Suprapubic skin (tissue), 4 donors: ENCODE measurements at regions not wholly inside any gene's neighbourhood (a gene's known extent, or its start where the extent isn't known, plus 50 kb on each side); places are given as distances from the start of the nearest gene placed in this dataset.

Experiments used
- DNase-seq, 2 donors: peaks; one replicate each; pipeline ENCODE4 v3.0.0-alpha.2; 2019; ENCODE audit warnings: low spot score in 2 of 2
- H3K27ac ChIP-seq: fragments of 200-600 bp; sonication (generic); one replicate; pipeline ENCODE4 v1.5.1; 2019
- H3K27me3 ChIP-seq: fragments of 200-600 bp; sonication (generic); one replicate; pipeline ENCODE4 v1.5.1; 2019
- H3K36me3 ChIP-seq: fragments of 200-600 bp; sonication (generic); one replicate; pipeline ENCODE4 v1.5.1; 2019
- H3K4me1 ChIP-seq: fragments of 200-600 bp; sonication (generic); one replicate; pipeline ENCODE4 v1.5.1; 2019
- H3K4me3 ChIP-seq: fragments of 200-600 bp; sonication (generic); one replicate; pipeline ENCODE4 v1.5.1; 2019; ENCODE audit warnings: mild to moderate bottlenecking
- H3K9me3 ChIP-seq: fragments of 200-600 bp; sonication (generic); one replicate; pipeline ENCODE4 v1.5.1; 2019
- EP300 ChIP-seq: sonication (generic); formaldehyde crosslinking; IDR thresholded peaks from one replicate; pipeline ENCODE4 v1.6.1; 2017; ENCODE audit warnings: antibody characterized with exemption
- POLR2A ChIP-seq, 2 donors: fragments of 450-650 bp; IDR thresholded peaks; one replicate each; pipeline ENCODE4 v1.6.1; 2017; ENCODE audit warnings: antibody characterized with exemption in 2 of 2, mild to moderate bottlenecking in 2 of 2, moderate library complexity in 2 of 2
- POLR2AphosphoS5 ChIP-seq, 3 donors: sonication (generic); formaldehyde crosslinking; IDR thresholded peaks; one replicate each; pipeline ENCODE4 v1.6.1; 2017; ENCODE audit warnings: antibody characterized with exemption in 3 of 3
- WGBS: methylation state at CpG from one replicate; pipeline ENCODE4 v1.1.5; 2018; 5-methylcytosine and 5-hydroxymethylcytosine counted together
- TF ChIP-seq, protein P1 (sequence below), 2 donors: fragments of 200-600 bp in 1 of 2; fragments of 450-650 bp in 1 of 2; sonication (generic) in 1 of 2; IDR thresholded peaks; one replicate each; pipeline ENCODE4 v1.5.1; 2016 to 2019; ENCODE audit warnings: antibody characterized with exemption in 2 of 2, mild to moderate bottlenecking in 1 of 2, moderate library complexity in 1 of 2

DNA sequence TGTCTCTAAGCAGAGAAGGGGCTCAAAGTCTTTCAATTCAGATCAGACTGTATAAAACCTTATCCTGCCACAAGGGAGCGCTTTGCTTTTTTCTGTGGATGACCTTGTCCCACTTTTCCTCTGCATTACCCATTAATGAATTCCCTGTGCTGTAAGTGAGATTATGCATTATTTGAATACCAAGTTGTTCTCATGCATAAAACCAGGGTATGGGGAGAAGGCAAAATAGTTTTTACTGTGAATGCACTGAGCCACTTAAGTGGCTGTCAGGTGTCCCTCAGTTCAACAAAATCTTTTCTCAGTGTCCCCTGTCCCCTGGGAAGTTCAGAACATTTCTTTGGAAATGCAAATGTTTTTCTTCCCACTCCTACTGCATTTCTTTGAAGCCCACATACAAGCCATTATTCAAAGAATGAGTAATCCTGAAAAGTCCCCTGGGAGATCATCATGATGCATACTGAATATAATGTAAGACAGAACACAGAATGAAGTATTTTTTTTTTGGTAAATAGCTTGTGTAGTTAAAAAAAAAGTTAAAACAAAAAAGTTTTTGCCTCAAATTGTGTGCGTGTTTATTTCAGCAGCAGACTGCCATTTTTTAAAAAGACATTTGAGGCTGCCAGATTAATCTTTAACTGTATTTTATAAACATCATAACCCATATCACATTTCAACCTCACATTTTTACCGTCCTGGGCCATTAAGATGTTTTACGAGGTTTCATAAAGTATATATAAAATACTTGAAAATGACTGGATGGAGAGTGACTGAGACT is 506.7 kb upstream of the PCDH9 start:
- no peak for DNase-seq
- no peak overlapping the region for H3K27ac ChIP-seq

DNA sequence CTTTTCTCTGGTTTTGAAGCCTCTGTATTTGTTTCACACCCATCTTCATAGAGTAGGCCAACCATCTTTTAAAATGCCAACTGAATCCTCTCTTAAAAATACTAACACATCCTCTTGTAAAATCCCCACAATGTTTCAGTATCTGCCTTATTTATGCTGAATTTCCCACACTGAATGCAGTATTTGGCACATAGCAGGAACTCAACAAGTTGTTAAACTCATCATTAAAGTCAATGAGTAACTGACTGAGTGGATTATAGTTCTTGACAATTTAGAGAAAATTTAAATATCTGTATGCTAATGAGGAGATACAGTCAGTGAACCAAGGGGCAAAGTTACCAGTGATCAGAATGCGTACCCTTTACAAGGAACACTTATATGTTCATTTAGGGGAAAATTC is 505.5 kb upstream of the PCDH9 start:
- no peaks in the 10 kb centered on the region for H3K9me3 ChIP-seq
- TF ChIP-seq, protein P1, sequence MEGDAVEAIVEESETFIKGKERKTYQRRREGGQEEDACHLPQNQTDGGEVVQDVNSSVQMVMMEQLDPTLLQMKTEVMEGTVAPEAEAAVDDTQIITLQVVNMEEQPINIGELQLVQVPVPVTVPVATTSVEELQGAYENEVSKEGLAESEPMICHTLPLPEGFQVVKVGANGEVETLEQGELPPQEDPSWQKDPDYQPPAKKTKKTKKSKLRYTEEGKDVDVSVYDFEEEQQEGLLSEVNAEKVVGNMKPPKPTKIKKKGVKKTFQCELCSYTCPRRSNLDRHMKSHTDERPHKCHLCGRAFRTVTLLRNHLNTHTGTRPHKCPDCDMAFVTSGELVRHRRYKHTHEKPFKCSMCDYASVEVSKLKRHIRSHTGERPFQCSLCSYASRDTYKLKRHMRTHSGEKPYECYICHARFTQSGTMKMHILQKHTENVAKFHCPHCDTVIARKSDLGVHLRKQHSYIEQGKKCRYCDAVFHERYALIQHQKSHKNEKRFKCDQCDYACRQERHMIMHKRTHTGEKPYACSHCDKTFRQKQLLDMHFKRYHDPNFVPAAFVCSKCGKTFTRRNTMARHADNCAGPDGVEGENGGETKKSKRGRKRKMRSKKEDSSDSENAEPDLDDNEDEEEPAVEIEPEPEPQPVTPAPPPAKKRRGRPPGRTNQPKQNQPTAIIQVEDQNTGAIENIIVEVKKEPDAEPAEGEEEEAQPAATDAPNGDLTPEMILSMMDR (IDR thresholded peaks at IDR 0.05): no peak
- TF ChIP-seq EP300 (no peak), POLR2A (IDR thresholded peaks at IDR 0.05) (no peak), POLR2AphosphoS5 (IDR thresholded peaks at IDR 0.05) (no peak)
- no peak for DNase-seq
- WGBS: 89% methylated on average over 1 of the region's 1 CpG
- H3K27me3 ChIP-seq: no peaks in the 10 kb centered on the region
- no peaks in the 10 kb centered on the region for H3K36me3 ChIP-seq
- no peaks in the 10 kb centered on the region for H3K4me1 ChIP-seq
- H3K27ac ChIP-seq: no peak overlapping the region
- H3K4me3 ChIP-seq: no peak overlapping the region

More for the DNA sequence above, 506.7 kb upstream of the PCDH9 start:
- Histone ChIP-seq H3K9me3 (no peaks in the 10 kb centered on the region), H3K4me3 (no peak overlapping the region), H3K4me1 (no peaks in the 10 kb centered on the region), H3K36me3 (no peaks in the 10 kb centered on the region), H3K27me3 (no peaks in the 10 kb centered on the region)
- WGBS: 31% methylated on average over 4 of the region's 4 CpGs
- no peak for TF ChIP-seq POLR2A (IDR thresholded peaks at IDR 0.05)
- TF ChIP-seq EP300: no peak
- TF ChIP-seq, protein P1 (IDR thresholded peaks at IDR 0.05): no peak
- no peak for TF ChIP-seq POLR2AphosphoS5 (IDR thresholded peaks at IDR 0.05)

DNA sequence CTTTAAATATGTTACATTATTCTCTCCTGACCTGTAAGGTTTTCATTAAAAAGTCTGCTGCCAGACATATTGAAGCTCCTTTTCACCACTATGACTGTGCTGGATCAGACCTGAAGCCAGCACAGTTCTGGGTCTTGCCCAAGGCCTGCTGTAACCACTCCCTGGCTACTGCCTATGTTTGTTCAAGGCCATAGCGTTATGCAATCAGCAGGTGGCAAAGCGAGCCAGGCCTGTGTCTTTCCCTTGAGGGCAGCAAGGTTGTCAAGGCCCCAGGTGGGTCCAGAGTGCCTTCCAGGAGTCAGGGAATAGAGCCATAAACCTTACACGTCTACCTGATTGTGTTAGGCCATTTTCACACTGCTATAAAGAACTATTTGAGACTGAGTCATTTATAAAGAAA is 496.8 kb upstream of the PCDH9 start:
- WGBS: 74% methylated on average over 3 of the region's 3 CpGs
- no peaks in the 10 kb centered on the region for H3K36me3 ChIP-seq
- no peak overlapping the region for H3K4me3 ChIP-seq
- no peak for TF ChIP-seq EP300
- TF ChIP-seq, protein P1 (IDR thresholded peaks at IDR 0.05): no peak
- TF ChIP-seq POLR2A (IDR thresholded peaks at IDR 0.05): no peak
- no peak for TF ChIP-seq POLR2AphosphoS5 (IDR thresholded peaks at IDR 0.05)
- peaks cover 13% of the 10 kb centered on the region for H3K9me3 ChIP-seq
- H3K27me3 ChIP-seq: no peaks in the 10 kb centered on the region
- no peaks in the 10 kb centered on the region for H3K4me1 ChIP-seq
- no peak overlapping the region for H3K27ac ChIP-seq
- DNase-seq: no peak

DNA sequence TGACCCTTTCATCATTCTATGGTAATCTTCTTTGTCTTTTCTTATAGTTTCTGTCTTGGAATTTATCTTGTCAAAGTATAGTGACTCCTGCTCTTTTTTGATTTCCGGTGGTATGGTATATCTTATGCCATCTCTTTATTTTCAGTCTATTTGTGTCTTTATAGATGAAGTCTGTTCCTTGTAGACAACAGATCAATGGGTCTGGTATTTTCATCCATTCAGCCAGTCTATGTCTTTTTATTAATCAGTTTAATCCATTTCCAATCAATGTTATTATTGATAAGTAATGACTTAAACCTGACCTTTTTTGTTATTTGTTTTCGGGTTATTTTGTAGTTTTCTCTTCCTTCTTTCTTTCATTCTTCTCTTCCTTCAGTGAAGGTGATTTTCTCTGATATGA is 495.9 kb upstream of the PCDH9 start:
- 92% methylated on average over 2 of the region's 2 CpGs for WGBS
- no peaks in the 10 kb centered on the region for H3K4me1 ChIP-seq
- no peak overlapping the region for H3K4me3 ChIP-seq
- no peaks in the 10 kb centered on the region for H3K36me3 ChIP-seq
- H3K27ac ChIP-seq: no peak overlapping the region
- H3K9me3 ChIP-seq: peaks cover 13% of the 10 kb centered on the region
- DNase-seq: no peak
- TF ChIP-seq, protein P1 (IDR thresholded peaks at IDR 0.05): no peak
- TF ChIP-seq POLR2A (IDR thresholded peaks at IDR 0.05): no peak
- no peak for TF ChIP-seq EP300
- TF ChIP-seq POLR2AphosphoS5 (IDR thresholded peaks at IDR 0.05): no peak
- H3K27me3 ChIP-seq: no peaks in the 10 kb centered on the region

DNA sequence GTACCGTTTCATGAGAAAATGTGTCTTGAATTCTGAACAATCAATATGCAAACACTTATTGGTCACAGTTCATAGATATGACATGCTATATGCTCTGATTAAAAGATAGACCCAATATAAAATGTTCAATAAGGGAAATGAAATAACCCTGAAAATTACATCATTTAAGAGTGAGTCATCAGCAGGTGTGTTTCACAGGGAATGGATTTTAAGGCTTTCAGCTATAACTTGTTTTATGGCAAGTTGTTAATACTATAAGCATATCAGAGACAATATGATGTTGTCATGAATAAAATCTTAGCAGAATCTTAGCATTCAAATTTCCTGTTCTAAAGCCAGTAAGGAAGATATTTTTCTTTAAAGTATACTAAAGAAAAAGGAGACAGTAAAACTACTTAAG is 483.4 kb upstream of the PCDH9 start:
- Histone ChIP-seq H3K9me3 (peaks cover 4% of the 10 kb centered on the region), H3K27ac (no peak overlapping the region), H3K36me3 (no peaks in the 10 kb centered on the region), H3K4me3 (no peak overlapping the region), H3K4me1 (no peaks in the 10 kb centered on the region), H3K27me3 (no peaks in the 10 kb centered on the region)
- TF ChIP-seq POLR2A (IDR thresholded peaks at IDR 0.05) (no peak), EP300 (no peak), POLR2AphosphoS5 (IDR thresholded peaks at IDR 0.05) (no peak)
- TF ChIP-seq, protein P1 (IDR thresholded peaks at IDR 0.05): no peak
- 79% methylated on average over 1 of the region's 1 CpG for WGBS
- DNase-seq: no peak
